Stimulated activated naive B cell treated with anti-CD40 and anti-IgM and Interleukin-4, amounts not matched to agents 10 μg/mL and 1 μg/mL and 100 μg/mL, for 72 hours (primary cell): ENCODE measurements at regions not wholly inside any gene's neighbourhood (a gene's known extent, or its start where the extent isn't known, plus 50 kb on each side); places are given as distances from the start of the nearest gene placed in this dataset.

Experiments
- ATAC-seq, 2 donors: fragments of 150-1000 bp; cut with Tn5 transposase; replicated peaks; 2 replicates each; pipeline ENCODE4 v1.10.0; 2021; ENCODE audit warnings: moderate library complexity in 1 of 2
- DNase-seq: peaks from one replicate; pipeline ENCODE4 v3.0.0; 2021
- H3K27ac Mint-ChIP-seq: one replicate; pipeline ENCODE4 v1.8.0; 2022; ENCODE audit warnings: mild to moderate bottlenecking, mixed read lengths
- H3K27me3 Mint-ChIP-seq, 2 donors: one replicate each; pipeline ENCODE4 v1.8.0; 2022; ENCODE audit warnings: mixed read lengths in 2 of 2
- H3K36me3 Mint-ChIP-seq, 2 donors: one replicate each; pipeline ENCODE4 v1.8.0; 2022; ENCODE audit warnings: mixed read lengths in 2 of 2, mild to moderate bottlenecking in 1 of 2
- H3K4me1 Mint-ChIP-seq, 2 donors: one replicate each; pipeline ENCODE4 v1.8.0; 2022; ENCODE audit warnings: mixed read lengths in 2 of 2, mild to moderate bottlenecking in 1 of 2
- H3K4me3 Mint-ChIP-seq, 2 donors: one replicate each; pipeline ENCODE4 v1.8.0; 2022; ENCODE audit warnings: mild to moderate bottlenecking in 2 of 2, mixed read lengths in 2 of 2, moderate library complexity in 1 of 2
- H3K9me3 Mint-ChIP-seq, 2 donors: one replicate each; pipeline ENCODE4 v1.8.0; 2022; ENCODE audit warnings: mixed read lengths in 2 of 2, mild to moderate bottlenecking in 1 of 2

GRCh38 chr3:76820481-76820880 is 219.4 kb upstream of the ROBO2 start:
- no peak overlapping the region for H3K27ac Mint-ChIP-seq
- ATAC-seq, result no peak
- DNase-seq, result no peak
- no peaks in the 10 kb centered on the region for H3K36me3 Mint-ChIP-seq
- no peaks in the 10 kb centered on the region for H3K27me3 Mint-ChIP-seq
- H3K9me3 Mint-ChIP-seq, result peaks cover 4 to 8% of the 10 kb centered on the region in 2 donors
- no peak overlapping the region for H3K4me3 Mint-ChIP-seq
- H3K4me1 Mint-ChIP-seq, result no peaks in the 10 kb centered on the region

DNA sequence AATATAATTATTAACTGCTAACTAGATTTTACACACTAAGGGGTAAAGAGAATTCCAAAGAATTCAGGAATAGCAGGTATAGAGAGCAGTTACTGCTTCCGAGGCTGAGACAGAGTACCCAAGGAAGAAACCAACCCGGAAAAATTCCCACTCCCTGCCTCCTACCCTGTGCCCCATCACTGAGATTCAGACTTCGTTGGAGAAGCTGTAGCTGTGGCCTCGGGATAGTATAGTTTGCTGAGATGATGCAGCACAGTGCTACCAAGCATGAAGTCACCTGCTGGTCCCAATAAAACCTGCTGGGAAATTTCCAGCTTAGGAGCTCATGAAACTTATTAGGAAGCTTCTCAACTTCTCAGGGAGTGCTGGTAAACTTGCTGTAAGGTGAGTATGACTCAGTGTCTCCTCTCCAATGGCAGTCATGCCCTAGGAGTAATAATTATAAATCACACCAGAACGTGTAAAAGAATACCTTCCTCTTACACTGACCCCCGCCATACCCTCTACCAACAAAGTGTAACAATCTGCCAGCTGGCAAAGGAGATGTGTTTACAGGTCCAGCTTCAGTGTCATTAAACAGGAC is 215.2 kb upstream of the ROBO2 start:
- Mint-ChIP-seq H3K27ac (no peak overlapping the region), H3K4me1 (no peaks in the 10 kb centered on the region), H3K36me3 (no peaks in the 10 kb centered on the region), H3K9me3 (peaks cover 4 to 6% of the 10 kb centered on the region in 2 donors), H3K27me3 (no peaks in the 10 kb centered on the region), H3K4me3 (no peak overlapping the region)
- no peak for DNase-seq
- ATAC-seq, result no peak

DNA sequence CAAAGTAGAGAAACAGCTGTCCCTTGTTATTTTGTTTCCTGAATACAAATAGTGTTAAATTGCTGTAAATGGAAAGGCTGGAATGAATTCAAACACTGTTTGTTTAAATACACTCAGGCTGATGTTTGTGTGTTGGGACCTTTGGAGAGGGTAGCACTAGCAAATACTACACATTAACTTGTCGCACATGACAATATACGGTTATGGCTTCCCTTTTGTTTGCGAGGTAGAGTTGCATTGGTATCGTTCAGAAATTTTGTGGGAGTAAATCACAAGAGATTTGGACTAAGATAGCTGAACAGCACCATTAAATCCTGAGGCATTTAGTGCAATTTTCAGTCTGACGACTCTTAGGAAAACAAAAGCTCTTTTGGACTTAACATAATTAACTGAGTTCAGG is 213.0 kb upstream of the ROBO2 start:
- ATAC-seq (no peak), DNase-seq (no peak)
- Mint-ChIP-seq H3K36me3 (no peaks in the 10 kb centered on the region), H3K4me3 (no peak overlapping the region), H3K27ac (no peak overlapping the region), H3K4me1 (no peaks in the 10 kb centered on the region), H3K27me3 (no peaks in the 10 kb centered on the region), H3K9me3 (peaks cover 5 to 10% of the 10 kb centered on the region in 2 donors)

- H3K36me3 Mint-ChIP-seq, result no peaks in the 10 kb centered on the region
- ATAC-seq, result no peak
- H3K27me3 Mint-ChIP-seq, result no peaks in the 10 kb centered on the region
- DNase-seq, result no peak
- H3K27ac Mint-ChIP-seq, result no peak overlapping the region
- peaks cover 10% of the 10 kb centered on the region in 2 donors for H3K9me3 Mint-ChIP-seq
- H3K4me1 Mint-ChIP-seq, result no peaks in the 10 kb centered on the region
- H3K4me3 Mint-ChIP-seq, result no peak overlapping the region
These were observed 212.1 kb upstream of the ROBO2 start for GRCh38 chr3:76827701-76828226.

GRCh38 chr3:76834657-76835056 is 205.2 kb upstream of the ROBO2 start:
- Mint-ChIP-seq H3K9me3 (peaks cover 14 to 15% of the 10 kb centered on the region in 2 donors), H3K36me3 (no peaks in the 10 kb centered on the region), H3K4me3 (no peak overlapping the region), H3K27me3 (no peaks in the 10 kb centered on the region), H3K27ac (no peak overlapping the region), H3K4me1 (no peaks in the 10 kb centered on the region)
- no peak for ATAC-seq
- no peak for DNase-seq

- Mint-ChIP-seq H3K27me3 (no peaks in the 10 kb centered on the region), H3K4me3 (no peak overlapping the region), H3K4me1 (no peaks in the 10 kb centered on the region), H3K9me3 (peaks cover 3 to 9% of the 10 kb centered on the region in 2 donors), H3K27ac (no peak overlapping the region), H3K36me3 (no peaks in the 10 kb centered on the region)
- DNase-seq (no peak), ATAC-seq (no peak)
These were observed 198.2 kb upstream of the ROBO2 start for GRCh38 chr3:76841747-76842146.

DNA sequence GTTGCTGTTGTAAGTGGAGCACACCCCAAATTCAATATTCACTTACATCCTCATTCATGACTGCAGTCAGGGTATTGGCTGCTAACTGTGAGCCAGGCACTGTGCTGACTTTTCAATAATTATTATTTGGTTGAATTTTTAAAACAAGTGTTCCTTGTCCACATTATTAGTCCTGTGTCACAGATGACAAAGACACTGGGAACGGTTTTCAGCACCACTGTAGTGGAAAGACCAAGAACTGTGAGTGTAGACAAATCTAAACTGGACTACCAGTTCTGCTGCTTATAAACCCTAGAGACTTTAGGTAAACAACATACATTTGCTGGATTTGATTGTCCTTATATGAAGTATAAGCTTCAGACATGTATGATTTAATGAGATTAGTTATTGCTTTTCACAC is 197.7 kb upstream of the ROBO2 start:
- Mint-ChIP-seq H3K4me1 (no peaks in the 10 kb centered on the region), H3K9me3 (peaks cover 3 to 9% of the 10 kb centered on the region in 2 donors), H3K4me3 (no peak overlapping the region), H3K27me3 (no peaks in the 10 kb centered on the region), H3K27ac (no peak overlapping the region), H3K36me3 (no peaks in the 10 kb centered on the region)
- no peak for DNase-seq
- no peak for ATAC-seq

DNA sequence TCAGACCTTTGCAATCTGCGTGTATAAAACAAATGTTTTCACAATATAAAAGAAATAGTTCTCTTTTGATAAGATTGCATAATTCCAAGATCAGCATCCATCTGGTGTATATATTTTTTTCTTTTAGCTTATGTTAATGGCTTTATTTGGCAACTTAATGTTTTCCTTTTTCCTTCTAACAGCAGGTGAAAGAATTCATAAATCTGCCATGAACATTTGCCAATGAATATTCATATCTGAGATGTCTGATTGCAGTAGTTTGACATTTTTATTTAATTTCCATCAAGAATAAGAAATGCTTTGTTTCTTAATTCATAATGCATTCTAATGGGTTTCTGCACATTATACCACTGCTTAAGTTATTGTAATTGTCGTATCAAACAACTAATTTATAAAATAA is 184.4 kb upstream of the ROBO2 start:
- DNase-seq (no peak), ATAC-seq (no peak)
- no peaks in the 10 kb centered on the region for H3K4me1 Mint-ChIP-seq
- peaks cover 2 to 7% of the 10 kb centered on the region in 2 donors for H3K9me3 Mint-ChIP-seq
- no peaks in the 10 kb centered on the region for H3K27me3 Mint-ChIP-seq
- no peak overlapping the region for H3K27ac Mint-ChIP-seq
- no peaks in the 10 kb centered on the region for H3K36me3 Mint-ChIP-seq
- no peak overlapping the region for H3K4me3 Mint-ChIP-seq

DNA sequence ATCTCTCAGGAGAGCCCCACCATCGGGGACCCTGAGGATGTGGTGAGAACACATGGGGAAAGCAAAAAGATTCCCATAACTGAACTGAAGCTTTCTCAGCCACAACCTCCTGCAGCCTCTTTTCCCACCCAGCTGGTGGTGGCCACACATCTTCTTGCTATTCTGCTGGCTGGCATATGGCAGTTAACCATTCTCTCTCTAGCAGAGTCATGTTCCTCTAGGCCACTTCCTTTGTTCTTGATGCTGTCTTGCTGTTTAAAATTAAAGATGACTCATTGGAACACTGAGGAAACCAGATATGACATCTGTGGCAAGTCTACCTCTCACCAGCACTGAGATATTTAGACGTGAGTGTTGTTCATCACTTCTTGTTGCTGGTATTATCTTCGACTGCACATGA is 180.3 kb upstream of the ROBO2 start:
- Mint-ChIP-seq H3K27me3 (no peaks in the 10 kb centered on the region), H3K4me1 (no peaks in the 10 kb centered on the region), H3K27ac (no peak overlapping the region), H3K4me3 (no peak overlapping the region), H3K9me3 (peaks cover 4 to 7% of the 10 kb centered on the region in 2 donors), H3K36me3 (no peaks in the 10 kb centered on the region)
- ATAC-seq, result no peak
- DNase-seq, result no peak

GRCh38 chr3:76864355-76864754 is 175.5 kb upstream of the ROBO2 start:
- H3K36me3 Mint-ChIP-seq, result no peaks in the 10 kb centered on the region
- H3K4me3 Mint-ChIP-seq, result no peak overlapping the region
- H3K27me3 Mint-ChIP-seq, result no peaks in the 10 kb centered on the region
- DNase-seq (no peak), ATAC-seq (no peak)
- peaks cover 0 to 4% of the 10 kb centered on the region in 2 donors for H3K9me3 Mint-ChIP-seq
- no peaks in the 10 kb centered on the region for H3K4me1 Mint-ChIP-seq
- no peak overlapping the region for H3K27ac Mint-ChIP-seq

DNA sequence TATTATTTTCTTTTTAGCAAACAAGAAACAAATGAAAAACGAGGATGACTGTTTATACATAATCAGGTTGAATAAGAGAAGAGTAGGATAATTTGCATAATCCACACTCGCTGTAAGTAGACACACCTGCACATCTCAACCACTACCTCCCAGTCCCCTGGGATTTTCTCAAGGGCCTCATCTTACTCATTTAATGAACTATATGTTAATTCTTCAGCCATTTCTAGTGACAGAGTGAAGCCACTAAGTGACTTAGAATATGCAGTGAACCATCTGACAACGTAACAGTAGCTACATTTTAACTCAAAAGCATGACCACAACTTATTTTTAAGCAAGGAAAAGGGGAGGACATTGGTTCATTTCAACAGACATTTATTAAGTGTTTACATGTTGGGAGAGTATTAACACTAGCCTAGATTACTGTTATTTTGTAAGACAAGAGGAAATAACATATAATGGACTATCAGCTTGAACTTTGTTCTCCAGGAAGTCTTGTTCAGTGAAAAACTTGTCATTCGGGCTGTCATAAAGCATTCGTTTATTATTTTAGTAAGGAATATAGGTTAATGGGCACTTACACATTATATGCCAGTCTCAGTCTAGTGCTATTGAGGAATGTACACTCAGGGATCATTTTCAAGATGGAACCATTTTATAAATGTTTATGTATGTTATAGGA is 173.0 kb upstream of the ROBO2 start:
- Mint-ChIP-seq H3K9me3 (peaks cover 0 to 5% of the 10 kb centered on the region in 2 donors), H3K27ac (no peak overlapping the region), H3K4me3 (no peak overlapping the region), H3K27me3 (no peaks in the 10 kb centered on the region), H3K4me1 (no peaks in the 10 kb centered on the region), H3K36me3 (no peaks in the 10 kb centered on the region)
- ATAC-seq (peak in 1 of 2 donors; percentile 27), DNase-seq (no peak)

GRCh38 chr3:76869726-76870384 is 170.0 kb upstream of the ROBO2 start:
- DNase-seq (no peak), ATAC-seq (no peak)
- Mint-ChIP-seq H3K27ac (no peak overlapping the region), H3K4me1 (no peaks in the 10 kb centered on the region), H3K36me3 (no peaks in the 10 kb centered on the region), H3K9me3 (peaks cover 0 to 5% of the 10 kb centered on the region in 2 donors), H3K27me3 (no peaks in the 10 kb centered on the region), H3K4me3 (no peak overlapping the region)

DNA sequence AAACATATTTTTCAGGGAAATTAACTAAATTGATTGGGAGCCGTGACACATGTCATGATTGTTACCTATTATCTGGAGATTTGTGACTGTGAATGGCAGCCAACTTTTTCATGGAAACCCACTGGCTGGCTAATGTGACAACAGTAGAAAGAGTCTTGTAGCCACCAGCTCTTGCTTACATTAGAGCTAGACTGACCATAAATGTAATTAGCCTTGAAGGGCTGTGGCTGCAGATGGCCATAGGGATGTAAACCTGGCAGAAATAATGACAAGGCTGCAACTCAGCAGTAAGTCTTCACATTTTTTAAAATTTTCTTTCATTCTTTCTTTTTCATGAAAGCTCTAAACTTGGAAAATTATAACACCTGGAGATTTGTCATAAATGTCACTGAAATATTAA is 168.2 kb upstream of the ROBO2 start:
- H3K9me3 Mint-ChIP-seq, result peaks cover 0 to 5% of the 10 kb centered on the region in 2 donors
- H3K4me3 Mint-ChIP-seq, result no peak overlapping the region
- no peaks in the 10 kb centered on the region for H3K4me1 Mint-ChIP-seq
- DNase-seq, result no peak
- H3K27me3 Mint-ChIP-seq, result no peaks in the 10 kb centered on the region
- no peak for ATAC-seq
- H3K36me3 Mint-ChIP-seq, result no peaks in the 10 kb centered on the region
- H3K27ac Mint-ChIP-seq, result no peak overlapping the region

DNA sequence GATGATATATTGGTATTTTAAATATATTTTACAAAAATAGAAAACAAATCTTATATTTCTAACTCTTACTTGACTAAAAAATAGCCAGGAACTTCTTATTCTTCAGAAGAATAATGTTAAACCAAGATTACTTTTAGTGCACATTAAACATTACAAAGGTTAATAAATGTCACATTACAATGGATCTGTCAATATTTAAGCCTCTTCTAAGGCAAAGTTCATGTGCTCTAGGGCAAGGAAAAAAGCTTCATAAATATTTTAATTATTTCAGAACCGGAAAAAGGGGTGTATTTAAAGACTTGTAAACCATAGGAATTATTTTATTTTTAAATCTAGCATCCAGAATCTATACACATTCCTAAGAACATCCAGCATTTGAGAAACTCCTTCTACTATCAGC is 166.9 kb upstream of the ROBO2 start:
- Mint-ChIP-seq H3K27me3 (no peaks in the 10 kb centered on the region), H3K4me3 (no peak overlapping the region), H3K36me3 (no peaks in the 10 kb centered on the region), H3K4me1 (no peaks in the 10 kb centered on the region), H3K9me3 (peaks cover 0 to 5% of the 10 kb centered on the region in 2 donors), H3K27ac (no peak overlapping the region)
- DNase-seq (no peak), ATAC-seq (no peak)
